NCI-H2227 (cell line): ENCODE measurements at regions not wholly inside any gene's neighbourhood (a gene's known extent, or its start where the extent isn't known, plus 50 kb on each side); places are given as distances from the start of the nearest gene placed in this dataset.
"Not testable (repeated sequence)": the region's sequence is repeated elsewhere in the genome, so short reads cannot be mapped to it uniquely, and the experiment has no call there.

ENCODE experiments used
- DNase-seq: peaks from one replicate; lab custom pipeline; 2025; ENCODE audit not compliant: unreplicated experiment; lab: John Stamatoyannopoulos, UW

DNA sequence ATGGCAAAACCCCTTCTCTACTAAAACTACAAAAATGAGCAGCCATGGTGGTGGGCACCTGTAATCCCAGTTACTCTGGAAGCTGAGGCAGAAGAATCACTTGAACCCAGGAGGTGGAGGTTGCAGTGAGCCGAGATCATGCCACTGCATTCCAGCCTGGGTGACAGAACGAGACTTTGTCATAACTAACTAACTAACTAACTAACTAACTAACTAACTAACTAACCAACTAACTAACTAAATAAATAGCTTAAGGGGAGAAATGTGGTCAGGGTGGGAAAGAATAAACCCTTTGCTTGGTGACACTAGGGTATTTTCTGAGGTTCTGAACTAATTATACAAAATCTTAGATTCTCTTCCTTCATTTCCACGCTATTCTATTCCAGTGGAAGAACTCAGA is 184.4 kb upstream of the MEF2C start:
- DNase-seq = no peak

DNA sequence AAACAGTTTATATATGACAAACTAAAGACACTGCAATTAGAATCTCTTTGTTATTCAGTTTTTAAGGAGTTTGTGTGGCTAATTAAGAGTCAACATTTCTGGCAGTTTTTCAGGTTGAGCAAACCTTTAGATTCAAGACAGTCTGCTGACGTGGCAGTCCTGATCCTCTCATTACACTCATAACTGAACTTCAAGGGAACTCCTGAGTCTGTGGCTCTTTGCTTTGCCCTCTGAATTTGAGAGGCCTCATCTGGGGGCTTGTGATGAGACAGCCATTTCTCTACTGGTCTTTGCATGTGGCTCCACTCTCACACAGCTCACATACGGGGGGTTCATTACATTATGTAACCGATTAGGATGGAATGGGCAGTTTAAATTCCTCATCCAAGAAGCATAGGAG is 182.9 kb upstream of the MEF2C start:
- no peak for DNase-seq

DNA sequence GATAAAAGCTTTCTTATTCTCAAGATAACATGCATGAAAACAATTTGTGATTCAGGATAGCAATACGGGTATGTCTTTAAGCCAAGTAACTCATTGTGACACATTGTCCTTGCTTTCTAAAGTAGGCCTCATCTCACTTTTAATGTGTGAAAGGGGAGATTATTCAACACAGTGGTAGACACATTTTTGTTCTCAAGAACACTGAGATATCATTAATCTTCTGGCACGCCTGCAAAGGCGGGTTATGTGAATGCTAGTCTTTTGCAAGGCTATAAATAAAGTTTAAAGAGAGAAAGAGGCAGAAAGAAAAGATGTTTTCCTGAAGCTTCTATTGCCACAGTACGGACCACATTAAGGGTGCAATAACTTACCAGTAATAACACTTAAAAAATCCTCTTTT is 181.8 kb upstream of the MEF2C start:
- no peak for DNase-seq

DNA sequence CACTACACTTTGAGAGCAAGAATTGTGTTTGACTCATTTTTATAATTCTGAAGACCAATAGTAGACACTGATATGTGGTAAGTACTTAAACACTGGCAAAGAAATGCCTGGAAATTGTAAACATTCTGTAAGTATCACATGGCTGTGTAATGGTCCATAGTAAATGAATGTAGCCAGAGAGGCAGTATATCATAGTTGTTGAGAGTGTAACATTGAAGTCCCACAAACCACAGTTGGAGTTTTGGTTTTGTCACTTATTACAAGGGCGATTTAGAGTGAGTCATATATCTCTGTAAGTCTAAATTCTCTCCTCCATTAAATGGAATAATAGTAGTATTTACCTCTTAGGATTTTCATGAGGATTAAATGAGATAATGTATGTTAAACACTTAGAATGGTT is 181.1 kb upstream of the MEF2C start:
- no peak for DNase-seq

DNA sequence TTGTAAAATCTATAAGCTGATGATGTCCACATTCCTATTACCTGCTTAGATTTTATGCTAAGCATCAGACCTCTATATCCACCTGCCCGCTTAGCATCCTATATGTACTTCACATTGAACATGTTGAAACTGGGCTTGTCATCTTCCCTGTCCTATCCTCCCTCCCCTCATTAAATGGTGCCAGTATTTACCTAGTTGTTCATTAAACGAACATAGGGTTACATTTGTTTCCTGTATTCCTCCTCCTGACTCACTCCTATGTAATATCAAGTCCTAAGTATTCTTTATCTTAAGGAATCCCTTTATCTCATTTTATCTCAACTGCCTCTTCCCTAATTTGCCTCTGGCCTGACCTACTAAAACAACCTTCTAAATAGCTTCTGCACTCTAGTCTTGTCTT is 177.8 kb upstream of the MEF2C start:
- no peak for DNase-seq

DNA sequence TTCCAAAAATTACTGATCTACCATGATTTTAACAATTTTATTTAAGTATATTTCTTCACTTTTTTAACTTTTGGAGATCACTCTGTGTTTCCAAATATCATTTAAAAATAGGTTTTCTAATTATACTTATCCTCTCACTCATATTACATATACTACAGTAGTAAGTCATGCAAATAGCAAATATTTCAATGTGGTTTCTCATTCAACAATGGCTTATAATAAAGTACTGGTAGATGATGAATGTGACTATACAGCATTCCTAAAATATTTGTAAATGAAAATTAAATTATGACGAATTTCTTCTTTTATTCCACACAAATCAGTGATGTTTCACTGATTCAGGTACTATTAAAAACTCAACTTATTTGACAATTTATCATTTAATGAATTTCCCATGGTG is 176.3 kb upstream of the MEF2C start:
- no peak for DNase-seq

DNA sequence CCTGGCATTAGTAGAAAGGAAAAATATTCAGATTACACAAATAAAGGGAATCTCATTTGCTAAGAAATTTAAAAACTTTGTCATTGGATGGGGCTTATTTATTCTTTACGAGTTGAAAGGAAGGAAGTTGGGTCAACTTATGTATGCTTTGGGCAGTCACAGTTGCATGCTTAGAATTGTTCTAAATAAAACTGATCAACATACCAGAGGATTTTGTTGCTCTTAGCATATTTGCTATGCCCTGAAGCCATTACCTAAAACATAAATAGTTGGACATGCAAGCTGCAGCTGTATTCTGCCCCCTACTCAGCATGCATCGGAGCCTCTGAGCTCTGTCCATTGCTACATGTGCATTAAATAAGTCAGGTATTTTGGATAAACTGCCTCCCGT is 172.7 kb upstream of the MEF2C start:
- no peak for DNase-seq

DNA sequence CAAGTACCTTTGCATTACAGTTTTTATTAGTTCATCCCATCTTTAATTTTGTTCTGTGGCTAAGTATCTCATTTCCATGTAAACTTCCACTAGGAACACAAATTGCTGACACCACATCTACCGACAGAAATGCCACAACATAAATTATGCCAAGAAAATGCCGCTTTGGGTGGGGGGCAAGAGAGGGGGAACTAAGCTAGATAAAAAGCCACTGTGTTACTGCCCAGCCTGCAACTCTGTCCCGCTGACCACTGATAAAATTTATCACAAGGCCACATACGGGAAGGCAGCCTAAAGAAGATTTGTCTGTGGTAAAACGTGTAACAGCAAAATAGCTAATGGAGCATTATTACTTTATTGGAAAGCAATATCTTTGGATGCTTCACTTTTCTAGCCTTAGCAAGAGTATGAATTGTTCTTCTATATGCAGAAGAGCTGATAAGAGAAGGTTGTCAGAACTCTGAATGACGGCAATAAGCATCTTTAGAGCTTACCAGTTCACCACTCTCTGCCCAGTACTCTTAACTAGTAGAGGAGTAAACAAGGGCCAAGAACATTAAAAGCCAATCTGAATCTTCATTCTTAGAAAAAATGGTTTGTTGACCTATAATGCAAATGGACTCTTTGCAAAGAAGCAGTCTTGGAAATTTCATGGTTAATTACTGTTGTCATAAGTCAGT is 172.2 kb upstream of the MEF2C start:
- DNase-seq = no peak

DNA sequence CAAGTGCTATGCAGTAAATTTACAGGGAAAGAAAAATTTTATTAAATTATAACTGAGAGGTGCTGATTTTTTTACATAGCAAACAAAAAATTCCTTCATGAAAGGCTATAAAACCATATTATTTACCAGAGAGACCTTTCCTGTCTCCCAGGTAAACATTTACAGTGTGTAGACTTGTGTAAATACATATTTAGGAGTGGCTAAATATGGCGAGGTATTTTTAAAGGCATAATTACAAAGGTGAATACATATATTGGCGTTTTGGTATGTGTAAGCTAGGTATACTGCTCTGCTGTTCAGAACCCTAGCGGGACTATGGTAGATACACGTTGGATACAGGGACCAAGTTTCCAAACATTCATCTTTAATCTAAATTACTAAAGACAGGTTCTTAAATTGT is 170.6 kb upstream of the MEF2C start:
- DNase-seq = no peak

DNA sequence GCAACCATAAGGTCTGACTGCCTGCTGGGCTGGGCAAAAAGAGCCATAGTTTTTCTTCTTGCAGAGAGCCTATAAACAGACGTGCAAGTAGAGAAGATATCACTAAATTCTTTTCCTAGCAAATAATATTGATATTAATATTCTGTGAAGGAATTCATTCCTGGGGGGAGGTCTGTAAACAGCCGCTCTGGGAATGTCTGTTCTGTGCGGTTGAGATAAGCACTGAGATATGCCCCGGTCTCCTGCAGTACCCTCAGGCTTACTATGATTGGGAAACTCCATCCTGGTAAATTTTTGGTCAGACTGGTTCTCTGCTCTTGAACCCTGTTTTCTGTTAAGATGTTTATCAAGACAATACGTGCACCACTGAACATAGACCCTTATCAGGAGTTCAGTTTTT is 167.1 kb upstream of the MEF2C start:
- not testable (repeated sequence) for DNase-seq

DNA sequence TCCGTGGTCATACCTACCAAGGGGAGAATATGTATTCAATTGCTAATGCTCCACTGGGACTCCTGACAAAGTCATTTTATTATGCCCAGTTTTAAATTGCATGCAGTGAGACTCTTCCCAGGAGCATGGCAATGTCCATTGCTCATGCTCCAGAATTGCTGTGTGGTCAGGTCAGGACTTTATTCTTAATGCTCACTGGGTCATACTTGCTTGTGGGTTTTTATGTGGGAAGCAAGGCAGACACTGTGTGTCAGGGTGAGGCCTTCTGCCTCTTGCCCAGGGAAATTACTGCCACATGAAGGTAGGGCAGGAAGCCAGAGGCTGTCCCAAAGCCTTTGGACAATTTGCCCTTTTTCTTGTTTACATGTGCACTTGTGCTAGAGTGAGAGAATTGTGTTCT is 164.6 kb upstream of the MEF2C start:
- no peak for DNase-seq

DNA sequence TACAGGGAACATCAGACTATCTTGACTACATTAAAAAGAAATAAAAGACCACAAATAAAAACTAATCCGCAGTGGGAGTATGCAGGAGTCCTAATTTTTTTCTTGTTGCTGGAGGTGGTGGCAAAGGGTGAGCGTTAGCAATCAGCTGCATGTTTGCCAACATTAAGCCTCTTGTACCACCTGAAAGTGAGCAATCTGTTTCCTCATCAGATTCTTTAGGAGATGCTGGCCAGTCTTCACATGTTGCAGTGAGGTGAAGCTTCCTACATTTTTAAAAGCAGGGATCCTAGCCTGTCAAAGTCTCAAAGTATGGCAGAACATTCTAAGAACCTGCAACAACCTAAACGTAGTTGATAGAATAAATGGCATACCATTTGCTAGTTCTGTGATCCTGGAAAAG is 162.2 kb upstream of the MEF2C start:
- DNase-seq = no peak

DNA sequence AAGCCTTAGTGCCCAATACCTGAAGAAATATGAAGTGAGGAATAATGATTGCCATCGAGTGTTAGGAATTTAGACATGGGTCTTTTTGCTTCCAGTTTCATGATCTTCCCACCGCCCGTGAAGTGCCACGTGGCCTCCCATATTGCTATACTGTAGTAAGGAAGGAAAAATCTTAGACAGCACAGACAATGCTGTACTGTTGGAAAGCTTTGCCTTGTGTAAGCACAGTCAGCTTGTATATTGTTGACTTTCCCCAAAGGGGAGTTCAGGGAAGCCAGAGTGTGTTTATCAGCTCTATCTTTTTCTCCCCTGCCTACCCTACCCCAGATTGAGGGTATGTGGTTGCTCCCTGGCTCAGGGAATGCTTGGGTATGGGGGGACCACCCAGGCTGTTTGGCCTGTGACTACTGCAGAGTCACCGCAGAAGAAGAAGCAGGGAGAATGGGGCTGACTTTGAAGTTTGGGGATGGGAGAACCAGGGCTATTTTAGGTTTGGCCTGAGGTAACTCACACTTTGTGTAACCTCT is 161.8 kb upstream of the MEF2C start:
- no peak for DNase-seq

DNA sequence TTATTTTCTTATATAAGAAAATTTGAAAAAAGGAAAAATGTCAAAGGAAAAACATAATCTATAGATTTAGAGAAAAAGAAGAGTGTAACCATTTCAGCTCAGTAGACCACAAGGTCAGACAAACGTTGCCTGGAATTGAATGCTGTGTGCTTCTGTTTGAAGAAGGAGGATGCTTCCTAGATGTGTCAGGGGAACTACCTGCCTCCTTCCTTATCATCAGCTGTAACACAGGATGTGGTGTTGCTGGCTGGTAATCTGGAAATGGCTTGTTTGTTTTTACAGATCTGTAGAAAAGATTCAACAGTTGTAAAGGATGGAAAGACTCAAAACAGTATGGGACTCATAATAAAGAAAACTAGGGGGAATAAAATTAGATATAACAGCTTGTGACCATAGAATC is 160.7 kb upstream of the MEF2C start:
- no peak for DNase-seq

DNA sequence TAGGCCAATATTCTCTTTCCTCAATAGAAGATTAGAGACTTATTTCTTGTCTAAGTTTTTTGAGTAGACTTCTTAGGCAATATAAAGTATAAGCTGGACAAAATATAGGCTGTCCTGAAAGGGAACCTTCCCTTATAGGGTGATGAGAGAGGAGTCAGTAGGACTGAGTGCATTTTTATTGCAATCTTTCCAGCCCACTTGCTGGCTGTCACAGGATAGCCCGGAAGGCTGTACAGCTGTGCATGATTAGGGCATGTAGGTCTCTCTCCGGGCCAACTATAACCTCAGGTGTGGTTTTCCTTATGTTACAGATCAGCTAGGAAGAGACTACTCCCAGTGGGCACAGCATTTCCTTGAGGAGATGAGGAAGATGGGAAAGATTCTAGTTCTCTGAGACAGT is 159.8 kb upstream of the MEF2C start:
- no peak for DNase-seq

DNA sequence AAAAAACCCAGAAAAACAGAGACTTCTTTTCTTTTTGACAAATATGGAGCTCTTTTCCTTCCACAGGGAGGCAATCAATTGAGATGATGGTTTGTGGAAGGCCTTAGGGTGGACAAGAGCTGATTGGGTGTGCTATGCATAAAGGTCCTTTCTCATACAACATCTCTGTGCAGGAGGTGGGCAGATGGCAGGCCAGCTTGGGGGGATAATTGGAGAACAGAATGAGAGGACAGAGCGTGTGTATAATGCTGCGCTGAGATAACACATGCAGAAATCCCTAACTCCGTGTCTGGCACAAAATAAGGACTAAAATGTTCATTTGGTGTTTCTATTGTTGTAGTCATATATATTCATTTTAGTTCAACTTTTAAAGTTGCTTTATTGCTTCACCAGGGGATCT is 159.0 kb upstream of the MEF2C start:
- DNase-seq = no peak

DNA sequence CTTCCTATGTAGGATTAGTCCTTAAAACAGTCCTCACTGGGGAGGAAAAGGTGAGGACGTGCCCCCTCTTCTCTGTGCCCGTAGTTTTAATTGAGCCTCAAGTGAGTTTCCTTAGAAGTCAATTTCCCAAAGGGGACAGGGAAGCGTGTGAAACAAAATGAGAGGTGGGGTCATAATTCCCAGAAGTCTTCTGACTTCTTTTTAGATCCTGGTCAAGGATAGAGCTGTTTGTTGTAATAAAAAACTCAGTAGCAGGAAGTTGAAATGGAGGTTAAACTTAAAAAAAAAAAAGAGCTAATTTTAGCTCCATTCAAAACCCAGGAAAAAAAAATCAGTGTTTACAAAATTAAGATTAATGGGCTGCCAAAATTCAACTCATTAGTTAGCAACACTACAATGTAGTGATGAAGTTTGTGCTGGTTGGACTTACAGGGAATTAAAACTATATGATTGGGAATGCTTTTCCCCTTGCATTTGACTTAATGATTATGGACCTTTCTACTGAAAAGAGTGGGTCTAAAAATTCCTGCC is 158.3 kb upstream of the MEF2C start:
- no peak for DNase-seq

DNA sequence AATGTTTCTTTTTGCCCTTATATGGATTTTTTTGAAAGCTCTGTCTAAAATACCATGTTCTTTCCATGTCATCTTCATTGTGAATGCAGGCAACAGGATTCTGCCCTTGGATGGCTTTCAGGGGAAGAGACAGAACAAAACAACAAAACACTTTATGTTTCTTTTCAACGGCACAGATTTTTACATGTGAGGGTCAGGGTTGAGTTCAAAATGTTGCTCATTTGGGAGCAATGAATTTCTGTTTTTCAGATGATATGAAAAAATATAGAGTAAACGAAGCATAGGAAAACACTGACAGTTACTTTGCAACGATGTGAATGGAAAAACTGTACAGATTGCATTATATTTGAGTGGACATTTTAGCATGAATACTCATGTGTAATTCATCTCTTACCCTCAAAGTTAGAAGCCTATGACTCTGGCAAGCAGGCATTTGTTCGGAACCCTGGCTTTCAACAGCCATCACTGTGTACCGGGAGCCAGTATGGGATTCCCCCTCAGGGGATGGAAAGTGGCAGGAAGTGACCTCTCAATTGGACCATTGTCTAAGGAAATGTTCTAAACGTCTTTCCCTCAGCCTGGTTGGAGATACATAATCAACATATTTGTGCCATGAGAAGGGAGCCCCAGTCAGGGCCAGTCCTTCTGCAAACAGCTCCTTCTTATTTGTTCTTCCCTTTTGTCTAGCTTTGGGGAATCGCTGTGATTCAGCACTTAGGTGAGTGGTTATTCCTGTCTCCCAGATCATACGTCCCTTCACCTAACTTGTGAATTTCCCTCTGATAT is 153.9 kb upstream of the MEF2C start:
- no peak for DNase-seq

DNA sequence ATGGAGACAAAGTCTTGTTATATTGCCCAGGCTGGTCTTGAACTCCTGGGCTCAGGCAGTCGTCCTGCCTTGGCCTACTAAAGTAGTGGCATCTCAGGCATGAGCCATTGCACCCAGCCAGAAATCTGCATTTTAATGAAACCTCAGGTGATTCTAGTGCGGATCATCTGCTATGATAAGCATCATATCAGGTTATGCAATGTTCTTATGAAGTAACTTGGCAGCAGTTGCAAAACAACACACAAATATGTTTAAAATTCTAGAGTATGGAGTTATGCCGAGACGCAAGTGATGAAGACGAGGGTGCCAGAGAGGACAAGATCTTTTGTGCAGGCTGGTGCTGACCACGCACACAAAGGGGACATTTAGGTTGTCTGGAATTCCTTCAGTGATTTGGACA is 153.2 kb upstream of the MEF2C start:
- no peak for DNase-seq

DNA sequence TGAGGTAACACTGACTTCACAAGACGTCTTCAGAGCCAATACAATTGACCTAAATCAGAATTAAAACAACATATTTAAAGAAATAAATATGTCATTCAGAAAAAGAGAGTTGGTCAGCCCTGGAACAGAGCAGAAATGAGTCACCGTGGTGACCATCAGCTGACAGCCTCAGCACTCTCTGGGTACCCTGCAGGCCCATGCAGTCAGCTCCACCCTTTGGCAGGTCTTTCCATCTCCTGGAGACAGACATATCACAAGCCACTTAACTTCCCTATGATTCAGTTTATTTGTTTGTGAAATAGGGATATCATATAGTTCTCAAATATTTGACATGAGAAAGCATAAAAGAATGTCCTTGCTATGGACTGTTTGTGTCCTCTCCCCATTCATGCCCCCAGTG is 151.6 kb upstream of the MEF2C start:
- no peak for DNase-seq

DNA sequence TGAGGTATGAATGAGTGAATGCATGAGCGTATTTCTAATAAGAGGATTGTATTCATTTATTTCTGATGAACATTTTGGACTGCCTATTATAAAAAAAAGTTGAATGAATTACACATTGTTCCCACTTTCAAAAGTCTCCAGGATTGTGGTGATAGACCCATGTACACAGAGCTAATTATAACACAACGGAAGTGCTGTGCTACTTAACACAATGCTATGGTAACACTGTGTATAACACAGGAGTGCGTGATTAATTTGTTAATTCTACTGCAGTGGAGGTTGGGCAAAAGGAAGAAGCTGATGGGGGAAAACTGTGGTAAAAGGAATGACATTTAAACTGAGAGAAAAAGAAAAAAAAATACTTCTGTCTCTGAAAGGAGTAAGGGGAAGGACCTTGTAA is 147.8 kb upstream of the MEF2C start:
- DNase-seq = no peak

DNA sequence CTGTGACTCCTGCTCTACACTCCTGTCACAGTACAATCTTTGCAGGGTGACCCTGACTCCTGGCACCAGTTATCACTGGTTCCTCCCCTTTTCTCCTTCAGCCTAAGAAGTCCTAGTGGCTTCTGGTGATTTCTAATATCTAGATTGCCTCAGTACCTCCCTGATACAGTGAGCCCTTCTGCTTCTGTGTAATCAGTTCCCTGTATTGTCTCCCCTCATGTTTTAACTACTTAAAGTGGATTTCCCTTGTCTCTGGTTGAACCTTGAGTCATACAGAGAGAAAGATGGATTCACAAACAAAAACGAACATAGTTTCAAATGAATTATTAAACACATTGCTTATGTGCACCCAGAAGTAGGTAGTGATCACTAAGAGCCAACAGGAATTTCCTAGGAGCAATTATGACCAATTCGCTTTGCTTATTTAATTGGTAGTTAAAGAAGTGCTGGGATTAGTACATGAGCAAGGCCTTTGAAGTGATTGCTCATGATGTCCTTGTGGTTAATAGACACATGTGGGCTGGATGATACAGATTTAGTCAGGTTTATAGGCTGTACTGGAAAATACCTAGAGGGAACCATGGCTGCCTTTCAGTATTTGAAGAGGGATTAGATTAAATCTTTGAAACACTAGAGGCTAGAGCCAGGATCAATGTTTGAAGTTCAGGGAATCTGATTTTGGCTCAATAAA is 145.8 kb upstream of the MEF2C start:
- no peak for DNase-seq
